NCI-H345 (cell line): ENCODE measurements at regions not wholly inside any gene's neighbourhood (a gene's known extent, or its start where the extent isn't known, plus 50 kb on each side); places are given as distances from the start of the nearest gene placed in this dataset.

Source experiments
- DNase-seq: peaks from one replicate; lab custom pipeline; 2025; lab: John Stamatoyannopoulos, UW

- DNase-seq = no peak
Observed at GRCh38 chr9:84174486-84174885, 166.1 kb downstream of the SLC28A3 start.

GRCh38 chr9:84177407-84177806 lies 163.2 kb downstream of the SLC28A3 start:
- DNase-seq = no peak

GRCh38 chr9:84179531-84179930 lies 161.0 kb downstream of the SLC28A3 start:
- no peak for DNase-seq

- no peak for DNase-seq
Observed at GRCh38 chr9:84187090-84187489, 153.5 kb downstream of the SLC28A3 start.

GRCh38 chr9:84189904-84190303 lies 150.7 kb downstream of the SLC28A3 start:
- no peak for DNase-seq

GRCh38 chr9:84190411-84190810 lies 150.1 kb downstream of the SLC28A3 start:
- DNase-seq = no peak

- DNase-seq = no peak
Observed at GRCh38 chr9:84206801-84207370, 133.7 kb downstream of the SLC28A3 start.

- DNase-seq = no peak
Observed at GRCh38 chr9:84207491-84207951, 133.0 kb downstream of the SLC28A3 start.

GRCh38 chr9:84212246-84212645 lies 128.3 kb downstream of the SLC28A3 start:
- DNase-seq = no peak

GRCh38 chr9:84212982-84213381 lies 127.6 kb downstream of the SLC28A3 start:
- DNase-seq = no peak

GRCh38 chr9:84216151-84216550 lies 124.4 kb downstream of the SLC28A3 start:
- no peak for DNase-seq

GRCh38 chr9:84218322-84218721 lies 122.2 kb downstream of the SLC28A3 start:
- no peak for DNase-seq

GRCh38 chr9:84224246-84224645 lies 116.3 kb downstream of the SLC28A3 start:
- no peak for DNase-seq
